IMR-90 (cell line): ENCODE measurements at regions not wholly inside any gene's neighbourhood (a gene's known extent, or its start where the extent isn't known, plus 50 kb on each side); places are given as distances from the start of the nearest gene placed in this dataset.

Experiments used
- ATAC-seq: fragments of 200-7000 bp; cut with Tn5 transposase; 2 replicates; pipeline ENCODE4 v1.9.1; 2020; ENCODE audit warnings: low read depth, mild to moderate bottlenecking, moderate library complexity
- BruUV-seq: library from RNA; stranded (reverse); fragments of 400-500 nt; replicated peaks from 2 replicates; lab custom pipeline; 2021; lab: Mats Ljungman, UMichigan
- CTCF ChIA-PET: fragments of 300-600 bp; formaldehyde crosslinking; extraction: SDS; loops from one replicate; lab custom pipeline; 2021; ENCODE audit warnings: antibody characterized with exemption; lab: Yijun Ruan, JAX
- POLR2A ChIA-PET: fragments of 300-600 bp; sonication (Branson Sonifier 250); formaldehyde crosslinking; loops from one replicate; lab custom pipeline; 2022; ENCODE audit warnings: antibody characterized with exemption; ENCODE audit not compliant: unreplicated experiment; lab: Charles Lee
- DNase-seq: peaks from one replicate; pipeline ENCODE4 v3.0.0; 2013
- H2AFZ ChIP-seq: replicated peaks from 2 replicates; pipeline ENCODE3; 2013; ENCODE audit warnings: low read length, mild to moderate bottlenecking; ENCODE audit not compliant: poor library complexity
- H2AK5ac ChIP-seq: 2 replicates; pipeline ENCODE4 v1.6.1; 2013; ENCODE audit warnings: low read depth, low read length, inconsistent platforms
- H2AK9ac ChIP-seq: replicated peaks from 2 replicates; pipeline ENCODE3; 2013; ENCODE audit warnings: mild to moderate bottlenecking, low read depth, low read length, moderate library complexity; ENCODE audit not compliant: poor library complexity
- H2BK120ac ChIP-seq: 2 replicates; pipeline ENCODE4 v1.6.1; 2013; ENCODE audit warnings: low read depth, low read length, inconsistent platforms
- H2BK15ac ChIP-seq: 3 replicates; pipeline ENCODE4 v1.6.1; 2013; ENCODE audit warnings: low read depth, low read length, inconsistent platforms
- H2BK20ac ChIP-seq: 2 replicates; pipeline ENCODE4 v1.6.1; 2013; ENCODE audit warnings: low read depth, mild to moderate bottlenecking, inconsistent platforms, low read length, moderate library complexity
- H2BK5ac ChIP-seq: 2 replicates; pipeline ENCODE4 v1.6.1; 2013; ENCODE audit warnings: mild to moderate bottlenecking, low read depth, low read length, inconsistent platforms; ENCODE audit not compliant: poor library complexity, severe bottlenecking
- H3K14ac ChIP-seq: replicated peaks from 2 replicates; pipeline ENCODE4 v1.6.1; 2013; ENCODE audit warnings: low read depth, low read length, inconsistent platforms
- H3K18ac ChIP-seq: 2 replicates; pipeline ENCODE4 v1.6.1; 2013; ENCODE audit warnings: low read depth, low read length, control low read depth
- H3K23ac ChIP-seq: 2 replicates; pipeline ENCODE4 v1.6.1; 2013; ENCODE audit warnings: low read depth, low read length, inconsistent platforms
- H3K27ac ChIP-seq: 2 replicates; pipeline ENCODE4 v1.5.1; 2013; ENCODE audit warnings: mild to moderate bottlenecking, control low read depth, low read length; ENCODE audit not compliant: insufficient read depth
- H3K27me3 ChIP-seq: 2 replicates; pipeline ENCODE4 v1.6.1; 2013; ENCODE audit warnings: low read length; ENCODE audit not compliant: control insufficient read depth, insufficient read depth
- H3K36me3 ChIP-seq: 2 replicates; pipeline ENCODE4 v1.6.1; 2013; ENCODE audit warnings: low read length, mixed read lengths; ENCODE audit not compliant: control insufficient read depth, insufficient read depth
- H3K4ac ChIP-seq: 2 replicates; pipeline ENCODE4 v1.6.1; 2013; ENCODE audit warnings: low read depth, low read length, inconsistent platforms
- H3K4me1 ChIP-seq: 2 replicates; pipeline ENCODE4 v1.6.1; 2013; ENCODE audit warnings: low read length, mixed read lengths; ENCODE audit not compliant: control insufficient read depth, insufficient read depth
- H3K4me2 ChIP-seq: 2 replicates; pipeline ENCODE4 v1.6.1; 2013; ENCODE audit warnings: low read depth, mild to moderate bottlenecking, control low read depth, low read length, moderate library complexity
- H3K4me3 ChIP-seq: 2 replicates; pipeline ENCODE4 v1.5.1; 2013; ENCODE audit warnings: low read depth, mild to moderate bottlenecking, control low read depth, low read length, moderate library complexity; ENCODE audit not compliant: insufficient read depth
- H3K56ac ChIP-seq: 2 replicates; pipeline ENCODE4 v1.6.1; 2013; ENCODE audit warnings: low read length, inconsistent platforms; ENCODE audit not compliant: insufficient read depth; ENCODE audit errors: extremely low read depth
- H3K79me1 ChIP-seq, 2 experiments: 2 replicates each; pipeline ENCODE4 v1.6.1; 2013; ENCODE audit warnings: low read length in 2 of 2, inconsistent platforms in 1 of 2, low read depth in 1 of 2
- H3K9ac ChIP-seq: 2 replicates; pipeline ENCODE4 v1.6.1; 2013; ENCODE audit warnings: low read depth, low read length, control low read depth
- H3K9me1 ChIP-seq: 2 replicates; pipeline ENCODE4 v1.6.1; 2013; ENCODE audit warnings: low read length, inconsistent platforms; ENCODE audit not compliant: insufficient read depth
- H3K9me3 ChIP-seq: 2 replicates; pipeline ENCODE4 v1.6.1; 2013; ENCODE audit warnings: low read length; ENCODE audit not compliant: control insufficient read depth, insufficient read depth
- H4K20me1 ChIP-seq: 2 replicates; pipeline ENCODE4 v1.6.1; 2013; ENCODE audit warnings: low read length, inconsistent platforms; ENCODE audit not compliant: insufficient read depth
- H4K5ac ChIP-seq: 2 replicates; pipeline ENCODE4 v1.6.1; 2013; ENCODE audit warnings: mild to moderate bottlenecking, low read depth, low read length, control low read depth
- H4K8ac ChIP-seq, 2 experiments: 2 replicates each; pipeline ENCODE4 v1.6.1; 2013; ENCODE audit warnings: low read depth in 2 of 2, low read length in 2 of 2, control low read depth in 1 of 2, inconsistent platforms in 1 of 2
- H4K91ac ChIP-seq: 2 replicates; pipeline ENCODE4 v1.6.1; 2013; ENCODE audit warnings: low read depth, low read length, inconsistent platforms; ENCODE audit not compliant: insufficient read depth
- BHLHE40 ChIP-seq: fragments of 150-350 bp; IDR thresholded peaks from 2 replicates; pipeline ENCODE4 v1.6.1; 2016; ENCODE audit warnings: mild to moderate bottlenecking, low read depth, low read length
- CEBPB ChIP-seq: IDR thresholded peaks from 2 replicates; pipeline ENCODE4 v1.6.1; 2012; ENCODE audit warnings: low read depth, low read length, improper control_type of control experiment
- CHD1 ChIP-seq: IDR thresholded peaks from 2 replicates; pipeline ENCODE4 v1.6.1; 2012; ENCODE audit warnings: low read depth, low read length, improper control_type of control experiment
- CTCF ChIP-seq: conservative IDR thresholded peaks from 2 replicates; pipeline ENCODE4 v1.5.1; 2012; ENCODE audit warnings: mild to moderate bottlenecking, low read depth, low read length, improper control_type of control experiment
- ELK1 ChIP-seq: fragments of 150-350 bp; IDR thresholded peaks from 2 replicates; pipeline ENCODE4 v1.6.1; 2016; ENCODE audit warnings: low read depth, mild to moderate bottlenecking, low read length, moderate library complexity, borderline replicate concordance
- FOS ChIP-seq: fragments of 150-350 bp; IDR thresholded peaks from 2 replicates; pipeline ENCODE4 v1.6.1; 2016; ENCODE audit warnings: low read depth, low read length
- MAFK ChIP-seq: IDR thresholded peaks from 2 replicates; pipeline ENCODE4 v1.6.1; 2012; ENCODE audit warnings: low read depth, low read length, improper control_type of control experiment
- MXI1 ChIP-seq: IDR thresholded peaks from 2 replicates; pipeline ENCODE4 v1.6.1; 2012; ENCODE audit warnings: low read depth, mild to moderate bottlenecking, low read length, moderate library complexity, borderline replicate concordance
- NFE2L2 ChIP-seq: fragments of 150-350 bp; IDR thresholded peaks from 2 replicates; pipeline ENCODE4 v1.6.1; 2016; ENCODE audit warnings: low read depth, mild to moderate bottlenecking, low read length
- POLR2A ChIP-seq: IDR thresholded peaks from 2 replicates; pipeline ENCODE4 v1.6.1; 2012; ENCODE audit warnings: mild to moderate bottlenecking, low read depth, low read length
- RAD21 ChIP-seq: IDR thresholded peaks from 2 replicates; pipeline ENCODE4 v1.6.1; 2012; ENCODE audit warnings: low read length, improper control_type of control experiment
- RCOR1 ChIP-seq: IDR thresholded peaks from 2 replicates; pipeline ENCODE4 v1.6.1; 2012; ENCODE audit warnings: mild to moderate bottlenecking, low read length, improper control_type of control experiment; ENCODE audit not compliant: insufficient replicate concordance
- RFX5 ChIP-seq: IDR thresholded peaks from 2 replicates; pipeline ENCODE4 v1.8.0; 2012; ENCODE audit warnings: low read depth, mild to moderate bottlenecking, low read length, moderate library complexity
- USF2 ChIP-seq: fragments of 150-350 bp; IDR thresholded peaks from 2 replicates; pipeline ENCODE4 v1.6.1; 2017; ENCODE audit warnings: mild to moderate bottlenecking, antibody characterized with exemption, low read length, low read depth
- WGBS, 2 experiments: methylation state at CpG; one replicate each; pipeline versions ENCODE4 v1.1.5 to v1.1.7; 2013; ENCODE audit warnings: missing lambda C conversion rate in 2 of 2; ENCODE audit not compliant: insufficient read length in 1 of 2; ENCODE audit errors: extremely low coverage in 2 of 2; 5-methylcytosine and 5-hydroxymethylcytosine counted together
- dilution Hi-C: fragments of 300-500 bp; cut with HindIII; formaldehyde crosslinking; loops from one replicate; pipeline ENCODE4 v1.14.3; 2018; ENCODE audit warnings: low sequenced_read_pairs; ENCODE audit not compliant: unreplicated experiment
- in situ Hi-C: fragments of 300-500 bp; cut with MboI; formaldehyde crosslinking; loops from 3 replicates; pipeline ENCODE4 v1.14.3; 2019; ENCODE audit warnings: low sequenced_read_pairs, inconsistent platforms, mixed read lengths
- intact Hi-C: fragments of 100-400 bp; cut with micrococcal nuclease; formaldehyde crosslinking; loops from 2 replicates; pipeline ENCODE4 v1.10.0; 2022

- no peak overlapping the region for H3K4me2 ChIP-seq
- TF ChIP-seq CHD1, result no peak
- TF ChIP-seq RCOR1, result no peak
- no peak for TF ChIP-seq CEBPB
- TF ChIP-seq USF2, result no peak
- no peak for TF ChIP-seq MAFK
- TF ChIP-seq CTCF, result no peak
- no peak for TF ChIP-seq POLR2A
- no peak for TF ChIP-seq MXI1
- TF ChIP-seq BHLHE40, result no peak
- no peak for TF ChIP-seq RFX5
- no peak for TF ChIP-seq RAD21
- no peak for TF ChIP-seq ELK1
- TF ChIP-seq NFE2L2, result no peak
- TF ChIP-seq FOS, result no peak
- no peaks in the 10 kb centered on the region for H3K9me1 ChIP-seq
- H3K4ac ChIP-seq, result no peak overlapping the region
- no peak overlapping the region for H2BK20ac ChIP-seq
- no peaks in the 10 kb centered on the region; the same call in 1 of the 2 replicates for H3K4me1 ChIP-seq
- no CpG with 5 or more reads among the region's 2 CpGs for WGBS, 2 experiments
- ChIA-PET CTCF (no interaction called here), POLR2A (no interaction called here)
- no peak overlapping the region for H2BK5ac ChIP-seq
- no peak overlapping the region for H2BK120ac ChIP-seq
- H3K27me3 ChIP-seq, result no peaks in the 10 kb centered on the region
- dilution Hi-C loops (no loop called here), intact Hi-C loops (no loop called here), in situ Hi-C loops (no loop called here)
- H3K18ac ChIP-seq, result no peak overlapping the region
- no peak overlapping the region; the same call in 1 of the 2 replicates for H3K14ac ChIP-seq
- H2AK5ac ChIP-seq, result no peak overlapping the region
- no peak overlapping the region for H4K8ac ChIP-seq
- BruUV-seq, result no TSS peak
- H3K27ac ChIP-seq, result no peak overlapping the region
- H3K9me3 ChIP-seq, result no peaks in the 10 kb centered on the region
- H4K20me1 ChIP-seq, result no peaks in the 10 kb centered on the region
- no peak overlapping the region for H3K23ac ChIP-seq
- no peak overlapping the region for H3K56ac ChIP-seq
- DNase-seq (no peak), ATAC-seq (no peak)
- no peaks in the 10 kb centered on the region for H3K36me3 ChIP-seq
- no peak overlapping the region for H3K9ac ChIP-seq
- no peak overlapping the region for H2BK15ac ChIP-seq
- H2AFZ ChIP-seq, result no peak overlapping the region
- no peaks in the 10 kb centered on the region for H3K79me1 ChIP-seq
- no peak overlapping the region for H4K91ac ChIP-seq
- no peak overlapping the region for H4K5ac ChIP-seq
- H3K4me3 ChIP-seq, result no peak overlapping the region
- H2AK9ac ChIP-seq, result no peak overlapping the region
Observed at GRCh38 chr11:121884626-121885025, 231.4 kb downstream of the BLID start.
